Femur (tissue), 1 donor: ENCODE measurements at regions not wholly inside any gene's neighbourhood (a gene's known extent, or its start where the extent isn't known, plus 50 kb on each side); places are given as distances from the start of the nearest gene placed in this dataset.
"Not testable (repeated sequence)": the region's sequence is repeated elsewhere in the genome, so short reads cannot be mapped to it uniquely, and the experiment has no call there.

Source experiments
- DNase-seq: peaks from one replicate; pipeline ENCODE4 v3.0.0-alpha.2; 2017

GRCh38 chr3:674116-674515, 418.7 kb upstream of the CNTN6 start:
- DNase-seq: no peak

GRCh38 chr3:675846-676245, 417.0 kb upstream of the CNTN6 start:
- DNase-seq: no peak

GRCh38 chr3:683770-684169, 409.1 kb upstream of the CNTN6 start:
- DNase-seq: no peak

GRCh38 chr3:690770-691169, 402.1 kb upstream of the CNTN6 start:
- DNase-seq: no peak

- no peak for DNase-seq
Observed at GRCh38 chr3:700514-700913, 392.3 kb upstream of the CNTN6 start.

GRCh38 chr3:707041-707440, 385.8 kb upstream of the CNTN6 start:
- DNase-seq: no peak

- DNase-seq: no peak
Observed at GRCh38 chr3:713006-713621, 379.7 kb upstream of the CNTN6 start.

GRCh38 chr3:713947-714620, 378.7 kb upstream of the CNTN6 start:
- no peak for DNase-seq

- no peak for DNase-seq
Observed at GRCh38 chr3:721086-721485, 371.7 kb upstream of the CNTN6 start.

- no peak for DNase-seq
Observed at GRCh38 chr3:732326-732928, 360.4 kb upstream of the CNTN6 start.

- no peak for DNase-seq
Observed at GRCh38 chr3:733313-733712, 359.5 kb upstream of the CNTN6 start.

GRCh38 chr3:757711-758110, 335.1 kb upstream of the CNTN6 start:
- DNase-seq: no peak

- no peak for DNase-seq
Observed at GRCh38 chr3:759106-759505, 333.7 kb upstream of the CNTN6 start.

- not testable (repeated sequence) for DNase-seq
Observed at GRCh38 chr3:773433-773832, 319.4 kb upstream of the CNTN6 start.

GRCh38 chr3:775178-775880, 317.5 kb upstream of the CNTN6 start:
- no peak for DNase-seq

GRCh38 chr3:780505-780904, 312.3 kb upstream of the CNTN6 start:
- no peak for DNase-seq

GRCh38 chr3:791442-791841, 301.4 kb upstream of the CNTN6 start:
- DNase-seq: no peak

- DNase-seq: no peak
Observed at GRCh38 chr3:792630-793029, 300.2 kb upstream of the CNTN6 start.

- no peak for DNase-seq
Observed at GRCh38 chr3:804211-804610, 288.6 kb upstream of the CNTN6 start.

- DNase-seq: no peak
Observed at GRCh38 chr3:805326-805725, 287.5 kb upstream of the CNTN6 start.

- DNase-seq: no peak
Observed at GRCh38 chr3:806006-806405, 286.8 kb upstream of the CNTN6 start.

GRCh38 chr3:816605-817004, 276.2 kb upstream of the CNTN6 start:
- DNase-seq: no peak

- DNase-seq: no peak
Observed at GRCh38 chr3:834679-835078, 258.1 kb upstream of the CNTN6 start.

- DNase-seq: no peak
Observed at GRCh38 chr3:835096-835495, 257.7 kb upstream of the CNTN6 start.
